ENCODE measurements at regions not wholly inside any gene's neighbourhood (a gene's known extent, or its start where the extent isn't known, plus 50 kb on each side); places are given as distances from the start of the nearest gene placed in this dataset.
"Not testable (repeated sequence)": the region's sequence is repeated elsewhere in the genome, so short reads cannot be mapped to it uniquely, and the experiment has no call there.

DNA sequence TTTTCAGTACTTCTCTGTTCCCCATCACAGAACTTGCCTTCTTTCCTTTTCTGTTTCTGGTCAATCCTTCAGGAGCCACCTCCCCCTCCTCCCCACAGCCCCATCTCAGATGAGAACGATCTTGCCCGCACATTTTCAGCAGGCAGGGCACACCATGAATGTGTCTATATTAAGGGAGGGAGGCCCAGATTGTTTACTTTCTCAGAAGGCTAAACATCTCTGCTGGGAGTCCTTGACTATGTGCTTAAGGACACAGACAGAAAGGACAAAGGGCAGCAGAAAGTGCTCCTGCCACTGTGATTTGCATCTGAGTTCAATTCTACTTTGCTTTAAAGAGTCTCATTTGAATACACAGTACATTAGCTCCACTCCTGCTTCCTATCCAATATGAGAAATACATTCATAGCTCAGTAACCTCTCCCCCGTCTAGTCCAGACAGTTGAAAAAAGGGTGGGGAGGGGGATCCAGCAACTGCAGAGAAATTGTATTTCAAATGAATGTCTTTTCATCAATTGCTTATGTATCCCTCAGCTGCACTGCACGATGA lies 175.0 kb upstream of the PARD3B start:
- Mint-ChIP-seq H3K9me3 (no peaks in the 10 kb centered on the region), H3K4me3 (no peak overlapping the region), H3K27me3 (peaks cover 14% of the 10 kb centered on the region), H3K27ac (no peak overlapping the region), H3K4me1 (no peaks in the 10 kb centered on the region), H3K36me3 (no peaks in the 10 kb centered on the region)
- no peak for DNase-seq

DNA sequence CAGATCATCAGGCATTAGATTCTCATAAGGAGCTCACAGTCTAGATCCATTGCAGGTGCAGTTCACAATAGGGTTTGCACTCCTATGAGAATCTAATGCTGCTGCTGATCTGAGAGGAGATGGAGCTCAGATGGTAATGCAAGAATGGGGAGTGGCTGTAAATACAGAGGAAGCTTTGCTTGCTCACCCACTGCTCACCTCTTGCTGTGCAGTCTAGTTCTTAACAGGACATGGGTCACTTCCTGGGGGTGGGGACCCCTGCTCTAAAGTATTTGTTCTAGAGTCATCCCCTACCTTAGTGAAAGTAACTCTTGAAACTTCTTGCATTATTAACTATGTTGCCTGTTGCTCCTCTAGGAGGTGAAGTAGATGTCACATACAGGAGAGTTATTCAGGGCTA lies 171.3 kb upstream of the PARD3B start:
- Mint-ChIP-seq H3K27me3 (peaks cover 10% of the 10 kb centered on the region), H3K36me3 (no peaks in the 10 kb centered on the region), H3K27ac (no peak overlapping the region), H3K4me3 (no peak overlapping the region), H3K9me3 (no peaks in the 10 kb centered on the region), H3K4me1 (no peaks in the 10 kb centered on the region)
- no peak for DNase-seq

DNA sequence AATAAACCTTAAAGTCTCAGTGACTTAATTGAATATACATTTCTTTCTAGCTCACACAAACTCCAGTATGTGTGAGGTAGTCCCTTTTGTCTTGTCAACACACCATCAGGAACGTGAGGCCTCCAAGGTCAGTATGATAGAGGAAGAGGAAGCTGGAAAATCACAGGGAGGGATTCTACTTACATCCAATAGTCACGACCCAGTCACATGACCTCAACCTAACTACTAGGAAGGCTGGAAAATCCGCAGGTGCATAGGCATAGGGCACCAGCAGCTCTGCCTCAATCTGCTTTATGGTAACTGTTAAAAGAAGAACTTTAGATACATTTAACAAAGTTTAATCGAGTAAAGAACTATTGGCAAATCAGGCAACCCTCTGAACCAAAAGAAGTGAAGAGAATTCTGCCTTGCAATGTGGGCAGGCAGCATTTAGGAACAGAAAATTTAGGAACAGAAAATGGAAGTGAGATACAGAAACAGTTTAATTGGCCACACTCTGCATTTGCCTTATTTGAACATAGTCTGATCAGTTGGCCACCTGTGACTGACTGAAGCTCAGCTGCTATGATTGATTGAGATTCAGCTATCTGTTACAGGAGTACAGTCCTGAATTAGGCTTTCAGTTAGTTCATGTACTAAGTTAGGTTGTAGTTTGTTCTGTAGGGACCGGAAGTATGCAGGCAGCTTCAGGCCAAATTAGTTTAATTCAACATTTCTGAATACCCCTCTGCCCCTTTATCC lies 165.0 kb upstream of the PARD3B start:
- peaks cover 21% of the 10 kb centered on the region for H3K27me3 Mint-ChIP-seq
- H3K9me3 Mint-ChIP-seq: peaks cover 7% of the 10 kb centered on the region
- H3K27ac Mint-ChIP-seq: no peak overlapping the region
- no peak overlapping the region for H3K4me3 Mint-ChIP-seq
- no peaks in the 10 kb centered on the region for H3K36me3 Mint-ChIP-seq
- H3K4me1 Mint-ChIP-seq: no peaks in the 10 kb centered on the region
- no peak for DNase-seq

DNA sequence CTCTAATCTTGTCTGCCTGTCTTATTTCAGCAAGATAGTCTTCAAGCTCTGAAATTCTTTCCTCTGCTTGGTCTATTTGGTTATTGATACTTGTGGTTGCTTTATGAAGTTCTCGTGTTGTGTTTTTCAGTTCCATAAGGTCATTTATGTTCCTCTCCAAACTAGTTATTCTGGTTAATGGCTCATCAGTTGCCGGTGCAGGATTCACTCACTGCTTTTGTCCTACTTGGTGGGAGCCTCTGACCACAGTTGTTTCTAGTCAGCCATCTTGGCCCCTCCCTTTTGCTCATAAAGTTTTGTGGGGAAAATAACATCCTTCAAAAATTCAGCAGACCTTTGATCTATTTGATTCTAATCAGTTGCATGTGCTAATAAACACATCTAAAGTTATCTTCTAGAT lies 158.6 kb upstream of the PARD3B start:
- Mint-ChIP-seq H3K36me3 (no peaks in the 10 kb centered on the region), H3K27me3 (peaks cover 26% of the 10 kb centered on the region), H3K4me3 (no peak overlapping the region), H3K27ac (no peak overlapping the region), H3K9me3 (peaks cover 7% of the 10 kb centered on the region), H3K4me1 (no peaks in the 10 kb centered on the region)
- no peak for DNase-seq

DNA sequence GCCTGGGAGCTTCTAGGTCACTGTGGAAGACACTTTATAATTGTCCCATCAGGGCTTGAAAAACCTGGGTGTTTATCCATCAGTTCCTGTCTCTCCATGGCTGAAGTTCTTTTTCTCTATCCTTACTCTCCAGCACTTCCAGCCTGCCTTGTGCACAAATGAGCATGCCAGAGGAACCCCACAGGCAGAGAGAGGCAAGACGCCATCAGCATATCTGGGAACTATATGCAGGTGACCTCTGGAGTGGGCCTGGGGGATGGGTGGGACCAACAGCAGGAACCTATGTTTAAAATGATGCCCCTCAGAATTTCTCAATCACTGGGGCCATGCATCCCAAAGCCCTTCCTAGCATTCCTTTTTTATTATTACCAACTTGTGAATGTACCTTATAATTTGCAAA lies 156.2 kb upstream of the PARD3B start:
- peaks cover 11% of the 10 kb centered on the region for H3K27me3 Mint-ChIP-seq
- no peak for DNase-seq
- no peak overlapping the region for H3K4me3 Mint-ChIP-seq
- no peak overlapping the region for H3K27ac Mint-ChIP-seq
- no peaks in the 10 kb centered on the region for H3K36me3 Mint-ChIP-seq
- no peaks in the 10 kb centered on the region for H3K4me1 Mint-ChIP-seq
- peaks cover 3% of the 10 kb centered on the region for H3K9me3 Mint-ChIP-seq

DNA sequence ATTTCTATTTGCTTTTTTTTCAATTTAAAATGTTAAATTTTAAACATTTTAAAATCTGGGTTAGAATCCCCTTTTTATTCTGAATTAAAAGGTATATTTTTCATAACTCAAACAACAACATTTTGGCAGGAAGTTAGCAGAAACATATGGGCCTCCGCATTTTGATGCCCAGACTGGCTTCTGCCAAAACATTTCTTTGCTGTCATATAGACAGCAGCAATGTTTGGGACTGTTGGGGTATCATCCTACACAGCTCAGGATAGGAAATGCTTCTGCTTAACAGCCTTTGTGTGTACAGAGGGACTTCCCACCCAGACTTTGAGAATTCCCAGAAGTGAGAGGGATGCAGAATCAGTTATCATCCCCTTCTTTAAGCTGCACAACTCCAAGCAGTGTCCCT lies 155.4 kb upstream of the PARD3B start:
- Mint-ChIP-seq H3K9me3 (peaks cover 3% of the 10 kb centered on the region), H3K36me3 (no peaks in the 10 kb centered on the region), H3K4me3 (no peak overlapping the region), H3K27ac (no peak overlapping the region), H3K27me3 (peaks cover 11% of the 10 kb centered on the region), H3K4me1 (no peaks in the 10 kb centered on the region)
- no peak for DNase-seq

DNA sequence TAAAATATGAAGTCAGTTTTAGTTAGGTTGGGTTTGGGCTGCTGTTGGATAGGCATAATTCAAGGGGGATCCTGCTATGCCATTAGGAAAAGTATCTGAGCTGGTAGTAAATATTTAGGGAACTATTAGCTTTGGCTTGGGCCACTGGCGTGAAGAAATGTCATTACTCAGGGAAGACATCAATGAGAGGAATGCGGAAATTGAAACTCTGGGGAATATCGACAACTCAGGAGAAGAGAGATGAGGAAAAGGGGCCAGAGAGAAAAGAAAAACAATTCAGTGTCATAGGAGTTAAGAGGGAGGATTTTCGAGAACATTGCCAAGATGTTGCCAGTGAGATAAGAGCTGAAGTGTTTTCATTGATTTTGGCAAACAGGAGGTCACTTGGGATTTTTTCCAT lies 149.7 kb upstream of the PARD3B start:
- Mint-ChIP-seq H3K9me3 (no peaks in the 10 kb centered on the region), H3K4me1 (no peaks in the 10 kb centered on the region), H3K27ac (no peak overlapping the region), H3K4me3 (no peak overlapping the region), H3K27me3 (peaks cover 8% of the 10 kb centered on the region), H3K36me3 (no peaks in the 10 kb centered on the region)
- DNase-seq: no peak

DNA sequence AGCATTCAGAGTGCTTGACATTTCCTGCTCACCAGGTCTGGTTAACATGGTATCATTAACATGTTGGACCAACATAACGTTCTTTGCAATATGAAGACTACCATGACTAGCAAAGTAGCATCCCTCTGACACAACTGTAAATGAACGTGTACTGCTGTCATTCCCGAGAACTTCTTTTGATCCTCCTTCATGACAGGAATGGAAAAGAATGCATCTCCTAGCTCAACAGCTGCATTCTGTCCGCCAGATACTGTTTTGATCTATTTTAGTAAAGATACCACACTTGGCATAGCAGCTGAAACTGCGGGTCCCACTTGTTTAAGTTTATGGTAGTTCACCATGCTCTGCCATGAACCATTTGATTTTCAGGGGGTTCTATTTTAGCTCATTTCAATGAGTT lies 144.2 kb upstream of the PARD3B start:
- Mint-ChIP-seq H3K36me3 (no peaks in the 10 kb centered on the region), H3K27ac (no peak overlapping the region), H3K9me3 (no peaks in the 10 kb centered on the region), H3K4me1 (no peaks in the 10 kb centered on the region), H3K27me3 (peaks cover 4% of the 10 kb centered on the region), H3K4me3 (no peak overlapping the region)
- no peak for DNase-seq

DNA sequence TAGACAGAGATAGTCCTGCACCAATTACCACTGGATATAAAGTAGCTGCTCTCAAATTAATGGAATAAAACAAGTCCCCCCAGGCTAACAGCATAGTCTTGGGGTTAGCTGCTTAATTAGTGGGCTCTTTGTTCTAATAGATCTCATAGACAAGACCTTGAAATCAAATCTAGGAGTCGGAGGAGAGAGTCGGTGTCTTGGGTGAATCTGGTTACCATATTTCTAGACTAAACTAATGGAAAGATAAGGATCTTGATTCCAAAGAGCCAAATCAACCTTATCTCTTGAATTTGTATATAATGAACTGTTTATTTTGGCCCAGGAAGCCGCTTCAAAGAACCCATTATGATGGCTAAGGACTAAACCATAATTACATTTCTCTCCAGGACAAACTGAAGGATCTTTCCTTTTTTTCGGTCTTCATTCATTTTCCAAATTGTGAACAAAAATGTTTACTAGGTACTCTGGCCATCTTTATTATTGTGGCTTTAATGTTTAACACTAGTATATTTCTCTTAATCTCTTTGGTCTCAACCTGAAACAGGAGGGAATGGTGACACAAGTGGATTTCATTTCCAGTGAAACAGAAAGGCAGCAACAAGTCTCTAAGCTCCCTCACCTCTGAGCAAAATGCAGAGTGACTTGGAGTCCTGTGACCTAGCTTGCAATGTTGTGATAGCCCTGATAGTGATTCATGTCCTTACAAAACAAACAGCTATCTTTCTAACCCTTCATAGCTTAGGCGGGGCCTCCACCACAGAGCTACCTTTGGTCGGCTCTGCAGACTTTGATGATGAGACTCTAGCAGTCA lies 137.9 kb upstream of the PARD3B start:
- Mint-ChIP-seq H3K36me3 (peaks cover 4% of the 10 kb centered on the region), H3K27ac (no peak overlapping the region), H3K4me3 (no peak overlapping the region), H3K4me1 (no peaks in the 10 kb centered on the region), H3K27me3 (peaks cover 2% of the 10 kb centered on the region), H3K9me3 (peaks cover 5% of the 10 kb centered on the region)
- DNase-seq: no peak

DNA sequence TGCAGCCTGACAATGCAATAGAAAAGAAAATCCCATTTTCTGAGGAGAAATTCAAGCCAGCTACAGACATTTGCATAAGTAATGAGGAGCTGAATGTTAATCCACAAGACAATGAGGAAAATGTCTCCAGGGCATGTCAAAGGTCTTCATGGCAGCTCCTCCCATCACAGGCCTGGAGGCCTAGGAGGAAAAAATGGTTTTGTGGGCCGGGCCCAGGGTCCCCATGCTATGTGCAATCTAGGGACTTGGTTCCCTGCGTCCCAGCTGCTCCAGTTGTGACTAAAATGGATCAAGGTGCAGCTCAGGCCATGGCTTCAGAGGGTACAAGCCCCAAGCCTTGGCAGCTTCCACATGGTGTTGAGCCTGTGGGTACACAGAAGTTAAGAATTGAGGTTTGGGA lies 132.5 kb upstream of the PARD3B start:
- H3K4me3 Mint-ChIP-seq, DNase-seq, H3K27ac Mint-ChIP-seq, H3K4me1 Mint-ChIP-seq, H3K27me3 Mint-ChIP-seq, H3K36me3 Mint-ChIP-seq: not testable (repeated sequence)
- peaks cover 14% of the 10 kb centered on the region for H3K9me3 Mint-ChIP-seq

DNA sequence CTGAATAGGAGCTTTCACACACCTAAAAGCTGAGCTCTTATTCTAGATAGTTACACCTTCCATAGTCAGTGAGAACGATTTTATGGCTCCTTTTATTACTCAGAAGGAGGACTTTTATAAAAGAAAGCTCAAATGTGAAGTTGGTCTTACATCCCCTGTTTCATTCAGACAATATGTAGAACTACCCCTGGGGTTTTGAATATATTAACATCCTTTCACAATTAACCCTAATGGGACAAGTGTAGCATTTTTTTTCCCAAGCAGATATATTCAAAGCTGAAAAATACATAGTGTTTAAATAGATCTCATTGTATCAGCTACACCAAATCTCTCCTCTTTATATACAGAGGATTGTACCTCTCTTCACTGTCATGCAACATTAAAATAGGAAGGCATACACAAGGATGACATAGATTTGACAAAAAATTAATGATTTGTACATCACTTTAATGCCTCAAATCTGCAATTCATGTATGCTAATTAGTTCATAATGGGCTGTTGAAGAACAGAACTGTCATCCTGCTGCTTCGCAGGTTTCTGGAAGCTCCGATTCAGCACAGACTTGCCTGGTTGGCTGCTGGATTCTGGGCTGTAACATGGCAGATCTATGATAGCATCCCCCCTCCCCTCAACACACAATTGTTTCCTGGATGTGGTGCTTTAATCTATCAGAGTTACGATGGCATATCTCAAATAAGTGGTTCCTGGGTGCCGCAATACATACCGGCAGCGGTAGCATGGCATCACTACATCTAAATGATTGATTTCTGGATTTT lies 129.7 kb upstream of the PARD3B start:
- Mint-ChIP-seq H3K27me3 (peaks cover 9% of the 10 kb centered on the region), H3K4me3 (no peak overlapping the region), H3K4me1 (no peaks in the 10 kb centered on the region), H3K27ac (no peak overlapping the region), H3K36me3 (peaks cover 9% of the 10 kb centered on the region), H3K9me3 (peaks cover 14% of the 10 kb centered on the region)
- no peak for DNase-seq

DNA sequence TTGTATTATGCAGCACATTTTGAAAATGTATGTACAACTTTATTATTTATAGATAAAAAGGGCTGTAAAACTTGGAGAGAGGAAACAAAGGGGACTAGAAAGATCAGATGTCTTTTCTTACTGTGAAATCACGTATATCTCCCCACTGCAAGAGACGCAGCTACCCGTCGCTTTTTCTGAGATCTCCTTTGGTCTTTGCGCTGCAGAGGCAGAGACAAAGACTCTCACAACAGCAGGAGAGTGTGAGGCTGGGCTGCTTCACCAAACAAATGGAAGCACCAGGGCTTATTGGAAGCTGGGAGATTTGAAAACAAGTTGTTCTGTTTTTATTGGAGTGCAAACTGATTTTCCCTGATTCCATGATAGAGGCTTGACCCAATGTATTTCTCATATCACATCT lies 129.0 kb upstream of the PARD3B start:
- Mint-ChIP-seq H3K4me1 (no peaks in the 10 kb centered on the region), H3K4me3 (no peak overlapping the region), H3K36me3 (peaks cover 9% of the 10 kb centered on the region), H3K27ac (no peak overlapping the region), H3K27me3 (peaks cover 8% of the 10 kb centered on the region), H3K9me3 (peaks cover 14% of the 10 kb centered on the region)
- no peak for DNase-seq

DNA sequence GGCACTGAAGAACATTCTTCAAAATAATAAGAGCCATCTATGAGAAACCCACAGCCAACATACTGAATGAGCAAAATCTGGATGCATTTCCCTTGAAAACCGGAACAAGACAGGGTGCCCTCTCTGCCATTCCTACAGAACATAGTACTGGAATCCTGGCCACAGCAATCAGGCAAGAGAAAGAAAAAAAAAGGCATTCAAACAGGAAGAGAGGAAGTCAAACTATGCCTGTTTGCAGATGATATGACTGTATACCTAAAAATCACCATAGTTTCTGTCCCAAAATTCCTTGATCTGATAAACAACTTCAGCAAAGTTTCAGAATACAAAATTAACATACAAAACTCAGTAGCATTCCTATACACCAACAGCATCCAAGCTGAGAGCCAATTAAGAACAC lies 119.5 kb upstream of the PARD3B start:
- Mint-ChIP-seq H3K27ac (no peak overlapping the region), H3K4me3 (no peak overlapping the region), H3K9me3 (peaks cover 5% of the 10 kb centered on the region), H3K36me3 (no peaks in the 10 kb centered on the region), H3K4me1 (no peaks in the 10 kb centered on the region), H3K27me3 (peaks cover 5% of the 10 kb centered on the region)
- DNase-seq: no peak

DNA sequence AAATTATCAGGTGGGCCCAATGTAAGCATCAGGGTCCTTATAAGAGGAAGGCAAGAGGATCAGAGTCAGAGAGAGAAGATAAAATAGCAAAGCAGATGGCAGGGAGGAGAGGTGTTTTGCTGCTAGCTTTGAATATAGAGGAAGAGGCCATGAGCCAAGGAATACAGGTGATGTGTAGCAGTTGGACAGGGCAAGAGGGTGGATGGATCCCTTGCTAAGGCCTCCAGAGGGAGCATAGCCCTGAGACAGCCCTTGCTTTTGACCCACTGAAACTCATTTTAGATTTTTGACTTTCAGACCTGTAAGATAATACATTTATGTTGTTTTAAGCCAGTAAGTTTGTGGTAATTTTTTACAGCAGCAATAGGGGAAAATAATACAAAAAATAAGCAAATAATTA lies 116.6 kb upstream of the PARD3B start:
- H3K4me3 Mint-ChIP-seq: no peak overlapping the region
- H3K27me3 Mint-ChIP-seq: peaks cover 16% of the 10 kb centered on the region
- no peaks in the 10 kb centered on the region for H3K4me1 Mint-ChIP-seq
- peaks cover 2% of the 10 kb centered on the region for H3K36me3 Mint-ChIP-seq
- H3K9me3 Mint-ChIP-seq: peaks cover 11% of the 10 kb centered on the region
- DNase-seq: no peak
- no peak overlapping the region for H3K27ac Mint-ChIP-seq

DNA sequence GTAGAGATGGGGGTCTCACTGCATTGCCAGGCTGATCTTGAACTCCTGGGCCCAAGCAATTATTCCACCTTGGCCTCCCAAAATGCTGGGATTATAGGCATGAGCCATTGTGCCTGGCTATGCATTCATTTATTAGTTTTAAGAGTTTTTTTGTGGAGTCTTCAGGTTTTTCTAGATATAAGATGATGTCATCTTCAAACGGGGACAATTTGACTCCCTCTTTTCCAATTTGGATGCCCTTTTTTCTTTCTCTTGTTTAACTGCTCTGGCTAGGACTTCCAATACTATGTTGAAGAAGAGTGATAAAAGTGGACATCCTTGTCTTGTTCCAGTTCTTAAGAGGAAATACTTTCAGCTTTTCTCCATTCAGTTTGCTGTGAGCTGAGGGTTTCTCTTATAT lies 113.7 kb upstream of the PARD3B start:
- H3K9me3 Mint-ChIP-seq: peaks cover 9% of the 10 kb centered on the region
- no peak for DNase-seq
- H3K27me3 Mint-ChIP-seq: peaks cover 19% of the 10 kb centered on the region
- H3K36me3 Mint-ChIP-seq: peaks cover 2% of the 10 kb centered on the region
- H3K27ac Mint-ChIP-seq: no peak overlapping the region
- no peaks in the 10 kb centered on the region for H3K4me1 Mint-ChIP-seq
- H3K4me3 Mint-ChIP-seq: no peak overlapping the region
